Body of pancreas (tissue), 4 donors: ENCODE measurements at regions not wholly inside any gene's neighbourhood (a gene's known extent, or its start where the extent isn't known, plus 50 kb on each side); places are given as distances from the start of the nearest gene placed in this dataset.

Experiments used
- CTCF ChIP-seq, 7 experiments: fragments of 450-650 bp in 4 of 7; fragments of 200-600 bp in 3 of 7; sonication (generic) in 3 of 7; IDR thresholded peaks; one replicate each; pipeline ENCODE4 v1.5.1; 2016 to 2019; ENCODE audit warnings: antibody characterized with exemption in 7 of 7
- POLR2A ChIP-seq, 3 donors: fragments of 450-650 bp; IDR thresholded peaks; one replicate each; pipeline ENCODE4 v1.6.1; 2016; ENCODE audit warnings: antibody characterized with exemption in 3 of 3, mild to moderate bottlenecking in 2 of 3

- TF ChIP-seq CTCF (IDR thresholded peaks at IDR 0.05) (no peak), POLR2A (IDR thresholded peaks at IDR 0.05) (no peak)
Measured at GRCh38 chr15:25133804-25134203, 179.0 kb downstream of the SNRPN start.
